HCT116 (cell line): ENCODE measurements at regions not wholly inside any gene's neighbourhood (a gene's known extent, or its start where the extent isn't known, plus 50 kb on each side); places are given as distances from the start of the nearest gene placed in this dataset.

Experiments
- ATAC-seq: fragments of 200-7000 bp; cut with Tn5 transposase; 2 replicates; pipeline ENCODE4 v1.9.1; 2020; ENCODE audit warnings: mild to moderate bottlenecking, moderate library complexity
- BruUV-seq: library from RNA; stranded (reverse); fragments of 400-500 nt; replicated peaks from 2 replicates; lab custom pipeline; 2021; lab: Mats Ljungman, UMichigan
- CTCF ChIA-PET: fragments of 300-600 bp; sonication (Branson Sonifier 250); formaldehyde crosslinking; loops from one replicate; lab custom pipeline; 2021; ENCODE audit warnings: antibody characterized with exemption; lab: Charles Lee
- POLR2A ChIA-PET: fragments of 300-600, 350-600 bp; sonication (Branson Sonifier 250); formaldehyde crosslinking; loops from one replicate; lab custom pipeline; 2021; ENCODE audit warnings: antibody characterized with exemption; lab: Charles Lee
- RAD21 ChIA-PET, 2 experiments: fragments of 300-600 bp; sonication (Branson Sonifier 250); formaldehyde crosslinking; loops; one replicate each; lab custom pipeline; 2023; ENCODE audit warnings: low total read pairs in 2 of 2; ENCODE audit not compliant: uncharacterized antibody in 2 of 2, unreplicated experiment in 2 of 2, low non-redundant PET in 1 of 2; lab: Charles Lee
- DNase-seq: peaks from one replicate; pipeline ENCODE4 v3.0.0-alpha.2; 2010; ENCODE audit warnings: low read depth, low spot score
- H2AFZ ChIP-seq: fragments of 200-600 bp; shearing (Covaris generic), sonication (generic); 2 replicates; pipeline ENCODE4 v1.6.1; 2017; ENCODE audit warnings: low read depth, mixed run types, mixed read lengths, antibody characterized with exemption, low read length; ENCODE audit not compliant: poor library complexity, severe bottlenecking
- H3K27ac ChIP-seq: 2 replicates; pipeline ENCODE4 v1.5.1; 2012; ENCODE audit warnings: low read depth, low read length
- H3K27me3 ChIP-seq: fragments of 200-600 bp; sonication (generic); 2 replicates; pipeline ENCODE4 v1.6.1; 2016; ENCODE audit warnings: mixed run types, low read length, mixed read lengths; ENCODE audit not compliant: insufficient read depth
- H3K36me3 ChIP-seq, 2 experiments: fragments of 200-500 bp in 1 of 2; fragments of 200-600 bp in 1 of 2; sonication (Bioruptor generic) in 1 of 2; sonication (generic) in 1 of 2; 2 replicates each; pipeline versions ENCODE4 v1.5.1 to v1.6.1; 2014 to 2016; ENCODE audit warnings: low read length in 2 of 2, inconsistent platforms in 1 of 2, mixed read lengths in 1 of 2, mixed run types in 1 of 2; ENCODE audit not compliant: insufficient read depth in 2 of 2, control insufficient read depth in 1 of 2
- H3K4me1 ChIP-seq, 2 experiments: fragments of 200-600 bp in 1 of 2; sonication (generic) in 1 of 2; 2 replicates each; pipeline versions ENCODE4 v1.5.1 to v1.6.1; 2012 to 2017; ENCODE audit warnings: low read length in 2 of 2, inconsistent platforms in 1 of 2, mild to moderate bottlenecking in 1 of 2, mixed read lengths in 1 of 2, mixed run types in 1 of 2, moderate library complexity in 1 of 2; ENCODE audit not compliant: insufficient read depth in 2 of 2, control insufficient read depth in 1 of 2
- H3K4me2 ChIP-seq: fragments of 200-600 bp; sonication (generic); 2 replicates; pipeline ENCODE4 v1.6.1; 2017; ENCODE audit warnings: mixed run types, low read length, mixed read lengths
- H3K4me3 ChIP-seq, 2 experiments: fragments of 200-600 bp in 1 of 2; sonication (generic) in 1 of 2; replicated peaks in 1 of 2; 2 replicates each; pipeline ENCODE4 v1.5.1; 2011 to 2016; ENCODE audit warnings: low read length in 2 of 2, control low read depth in 1 of 2, low read depth in 1 of 2, mild to moderate bottlenecking in 1 of 2, mixed read lengths in 1 of 2, mixed run types in 1 of 2
- H3K79me2 ChIP-seq: fragments of 200-600 bp; sonication (generic); 2 replicates; pipeline ENCODE4 v1.6.1; 2017; ENCODE audit warnings: mild to moderate bottlenecking, mixed run types, low read length, moderate library complexity, mixed read lengths; ENCODE audit not compliant: insufficient read depth
- H3K9ac ChIP-seq: fragments of 200-600 bp; sonication (generic); 2 replicates; pipeline ENCODE4 v1.6.1; 2016; ENCODE audit warnings: low read length, mixed read lengths
- H3K9me2 ChIP-seq: fragments of 200-600 bp; sonication (generic), shearing (Covaris generic); 2 replicates; pipeline ENCODE4 v1.6.1; 2017; ENCODE audit warnings: mixed run types, mild to moderate bottlenecking, moderate library complexity; ENCODE audit not compliant: insufficient read depth
- H3K9me3 ChIP-seq, 2 experiments: fragments of 200-500 bp in 1 of 2; fragments of 200-600 bp in 1 of 2; sonication (Bioruptor generic) in 1 of 2; sonication (generic) in 1 of 2; 2 replicates each; pipeline ENCODE4 v1.6.1; 2014 to 2017; ENCODE audit warnings: low read length in 2 of 2, mixed read lengths in 2 of 2, inconsistent platforms in 1 of 2, low read depth in 1 of 2, mild to moderate bottlenecking in 1 of 2, mixed run types in 1 of 2, moderate library complexity in 1 of 2; ENCODE audit not compliant: control insufficient read depth in 1 of 2, insufficient read depth in 1 of 2
- H4K20me1 ChIP-seq: fragments of 200-600 bp; sonication (generic), shearing (Covaris generic); 2 replicates; pipeline ENCODE4 v1.6.1; 2017; ENCODE audit warnings: mixed run types, mild to moderate bottlenecking, moderate library complexity; ENCODE audit not compliant: insufficient read depth
- CBX3 ChIP-seq: IDR thresholded peaks from 2 replicates; pipeline ENCODE4 v1.6.1; 2012; ENCODE audit warnings: low read depth
- EZH2phosphoT487 ChIP-seq: fragments of 200-600 bp; IDR thresholded peaks from 2 replicates; pipeline ENCODE4 v1.6.1; 2018; ENCODE audit warnings: antibody characterized with exemption, borderline replicate concordance
- FOSL1 ChIP-seq: IDR thresholded peaks from 2 replicates; pipeline ENCODE4 v1.6.1; 2012; ENCODE audit warnings: low read depth
- JUND ChIP-seq: IDR thresholded peaks from 2 replicates; pipeline ENCODE4 v1.6.1; 2012
- POLR2A ChIP-seq: IDR thresholded peaks from 2 replicates; pipeline ENCODE4 v1.7.0; 2011; ENCODE audit warnings: borderline replicate concordance; ENCODE audit not compliant: insufficient read depth, insufficient read length; ENCODE audit errors: extremely low read depth
- RAD21 ChIP-seq: IDR thresholded peaks from 2 replicates; pipeline ENCODE4 v1.6.1; 2012; ENCODE audit warnings: low read depth, mild to moderate bottlenecking
- SP1 ChIP-seq: IDR thresholded peaks from 2 replicates; pipeline ENCODE4 v1.6.1; 2012; ENCODE audit warnings: low read depth
- SRF ChIP-seq: IDR thresholded peaks from 2 replicates; pipeline ENCODE4 v1.6.1; 2012; ENCODE audit warnings: low read depth
- YY1 ChIP-seq: IDR thresholded peaks from 2 replicates; pipeline ENCODE4 v1.6.1; 2011; ENCODE audit warnings: low read length, low read depth, moderate library complexity, mild to moderate bottlenecking; ENCODE audit not compliant: insufficient replicate concordance; ENCODE audit errors: extremely low read depth
- ZFX ChIP-seq: fragments of 450-650 bp; IDR thresholded peaks from 2 replicates; pipeline ENCODE4 v1.6.1; 2017
- ZNF274 ChIP-seq: fragments of 200-500 bp; sonication (Bioruptor generic); IDR thresholded peaks from 2 replicates; pipeline ENCODE4 v1.6.1; 2014; ENCODE audit warnings: mild to moderate bottlenecking, low read depth, low read length, inconsistent platforms
- intact Hi-C: fragments of 100-400 bp; cut with micrococcal nuclease; formaldehyde crosslinking; loops from 2 replicates; pipeline ENCODE4 v1.10.0; 2022
- TF ChIP-seq, protein P1 (sequence below): IDR thresholded peaks from 2 replicates; pipeline ENCODE4 v1.6.1; 2012; ENCODE audit warnings: low read depth
- TF ChIP-seq, protein P2 (sequence below): IDR thresholded peaks from 2 replicates; pipeline ENCODE4 v1.6.1; 2012

DNA sequence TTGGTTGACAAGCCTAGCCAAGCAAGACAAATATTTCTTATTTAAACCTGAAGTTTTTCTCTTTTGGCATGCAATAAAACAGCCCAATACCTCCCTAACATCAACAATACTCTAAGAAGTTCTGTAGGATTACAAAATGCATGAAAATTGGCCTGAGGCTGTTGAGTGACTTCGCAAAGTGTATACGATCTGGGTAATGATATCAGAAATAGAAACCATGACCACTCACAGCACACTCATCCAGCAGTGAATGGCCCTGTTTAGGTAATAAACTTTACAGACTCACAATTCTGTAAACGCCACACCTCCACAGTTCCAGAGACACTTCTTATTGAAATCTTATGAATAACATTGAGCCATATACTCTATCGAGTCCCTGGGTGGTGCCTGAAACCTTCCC is 83.0 kb upstream of the NAALADL2 start (continued):
- TF ChIP-seq ZNF274 (no peak), FOSL1 (no peak)

DNA sequence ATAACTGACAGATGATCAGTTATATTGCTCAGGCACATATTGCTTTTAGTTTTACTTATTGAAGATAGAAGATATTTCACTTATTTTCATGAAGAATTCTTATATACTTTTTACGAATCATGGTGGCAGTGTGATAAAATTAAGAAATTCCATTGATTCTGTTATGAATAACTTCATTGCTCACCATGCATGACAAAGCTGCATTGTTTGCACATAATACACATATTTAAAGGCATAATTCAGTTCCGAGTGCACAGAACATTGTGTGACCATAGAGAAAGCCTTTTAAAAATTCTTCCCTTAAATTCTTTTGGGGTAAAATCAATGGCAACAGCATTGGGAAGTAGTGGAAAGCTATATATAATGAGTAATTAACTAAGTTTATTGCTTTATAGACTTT is 82.5 kb upstream of the NAALADL2 start:
- Histone ChIP-seq H3K27ac (no peak overlapping the region), H3K36me3 (no peaks in the 10 kb centered on the region), H3K27me3 (no peaks in the 10 kb centered on the region), H3K4me2 (no peak overlapping the region), H3K9ac (no peak overlapping the region), H3K9me3 (no peaks in the 10 kb centered on the region), H3K4me1 (no peaks in the 10 kb centered on the region), H3K9me2 (no peaks in the 10 kb centered on the region), H2AFZ (no peak overlapping the region), H4K20me1 (no peaks in the 10 kb centered on the region), H3K4me3 (no peak overlapping the region), H3K79me2 (no peaks in the 10 kb centered on the region)
- ChIA-PET POLR2A (no interaction called here), RAD21 (no interaction called here), CTCF (no interaction called here)
- no TSS peak for BruUV-seq
- DNase-seq, result no peak
- ATAC-seq, result no peak
- TF ChIP-seq, protein P1, sequence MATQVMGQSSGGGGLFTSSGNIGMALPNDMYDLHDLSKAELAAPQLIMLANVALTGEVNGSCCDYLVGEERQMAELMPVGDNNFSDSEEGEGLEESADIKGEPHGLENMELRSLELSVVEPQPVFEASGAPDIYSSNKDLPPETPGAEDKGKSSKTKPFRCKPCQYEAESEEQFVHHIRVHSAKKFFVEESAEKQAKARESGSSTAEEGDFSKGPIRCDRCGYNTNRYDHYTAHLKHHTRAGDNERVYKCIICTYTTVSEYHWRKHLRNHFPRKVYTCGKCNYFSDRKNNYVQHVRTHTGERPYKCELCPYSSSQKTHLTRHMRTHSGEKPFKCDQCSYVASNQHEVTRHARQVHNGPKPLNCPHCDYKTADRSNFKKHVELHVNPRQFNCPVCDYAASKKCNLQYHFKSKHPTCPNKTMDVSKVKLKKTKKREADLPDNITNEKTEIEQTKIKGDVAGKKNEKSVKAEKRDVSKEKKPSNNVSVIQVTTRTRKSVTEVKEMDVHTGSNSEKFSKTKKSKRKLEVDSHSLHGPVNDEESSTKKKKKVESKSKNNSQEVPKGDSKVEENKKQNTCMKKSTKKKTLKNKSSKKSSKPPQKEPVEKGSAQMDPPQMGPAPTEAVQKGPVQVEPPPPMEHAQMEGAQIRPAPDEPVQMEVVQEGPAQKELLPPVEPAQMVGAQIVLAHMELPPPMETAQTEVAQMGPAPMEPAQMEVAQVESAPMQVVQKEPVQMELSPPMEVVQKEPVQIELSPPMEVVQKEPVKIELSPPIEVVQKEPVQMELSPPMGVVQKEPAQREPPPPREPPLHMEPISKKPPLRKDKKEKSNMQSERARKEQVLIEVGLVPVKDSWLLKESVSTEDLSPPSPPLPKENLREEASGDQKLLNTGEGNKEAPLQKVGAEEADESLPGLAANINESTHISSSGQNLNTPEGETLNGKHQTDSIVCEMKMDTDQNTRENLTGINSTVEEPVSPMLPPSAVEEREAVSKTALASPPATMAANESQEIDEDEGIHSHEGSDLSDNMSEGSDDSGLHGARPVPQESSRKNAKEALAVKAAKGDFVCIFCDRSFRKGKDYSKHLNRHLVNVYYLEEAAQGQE, result no peak
- no peak for TF ChIP-seq CBX3
- TF ChIP-seq FOSL1, result no peak
- no peak for TF ChIP-seq POLR2A
- TF ChIP-seq, protein P2, sequence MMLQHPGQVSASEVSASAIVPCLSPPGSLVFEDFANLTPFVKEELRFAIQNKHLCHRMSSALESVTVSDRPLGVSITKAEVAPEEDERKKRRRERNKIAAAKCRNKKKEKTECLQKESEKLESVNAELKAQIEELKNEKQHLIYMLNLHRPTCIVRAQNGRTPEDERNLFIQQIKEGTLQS, result no peak
- no peak for TF ChIP-seq JUND
- no peak for TF ChIP-seq SRF
- no peak for TF ChIP-seq SP1
- no peak for TF ChIP-seq EZH2phosphoT487
- TF ChIP-seq YY1, result no peak
- TF ChIP-seq ZFX, result no peak
- no peak for TF ChIP-seq RAD21
- intact Hi-C loops, result no loop called here
